ENCODE measurements at regions not wholly inside any gene's neighbourhood (a gene's known extent, or its start where the extent isn't known, plus 50 kb on each side); places are given as distances from the start of the nearest gene placed in this dataset.

GRCh38 chr1:193794239-193794638 lies 607.8 kb upstream of the B3GALT2 start:
- Histone ChIP-seq H3K27me3 (ENCODE audit: control insufficient read depth in 2 of 2, insufficient read depth in 2 of 2, low read length in 2 of 2) (no peaks in the 10 kb centered on the region), H3K4me1 (ENCODE audit: control insufficient read depth, extremely low read depth, insufficient read depth, low read length) (no peaks in the 10 kb centered on the region), H3K9ac (replicated peaks; ENCODE audit: extremely low read depth, insufficient read depth, low read length) (no peak overlapping the region), H3K79me2 (ENCODE audit: control insufficient read depth, insufficient read depth, low read length) (no peaks in the 10 kb centered on the region), H4K20me1 (replicated peaks; ENCODE audit: control insufficient read depth, extremely low read depth, insufficient read depth, low read length) (no peaks in the 10 kb centered on the region), H3K27ac (ENCODE audit: insufficient read depth, low read depth, low read length) (no peak overlapping the region), H3K4me3 (replicated peaks in 1 of 3; ENCODE audit: insufficient read depth in 1 of 3, low read depth in 1 of 3, low read length in 3 of 3) (no peak overlapping the region), H3K9me3 (replicated peaks; ENCODE audit: control insufficient read depth, insufficient read depth, low read length) (no peaks in the 10 kb centered on the region), H3K4me2 (ENCODE audit: insufficient read depth, low read length) (no peak overlapping the region), H3K9me1 (replicated peaks; ENCODE audit: control insufficient read depth, extremely low read depth, insufficient read depth, low read length) (no peaks in the 10 kb centered on the region), H3K36me3 (ENCODE audit: control insufficient read depth in 2 of 2, extremely low read depth in 1 of 2, insufficient read depth in 2 of 2, low read length in 2 of 2) (no peaks in the 10 kb centered on the region), H2AFZ (ENCODE audit: low read depth, low read length) (no peak overlapping the region)
- CTCF ChIA-PET, result no interaction called here
- POLR2A ChIA-PET, result no interaction called here
- DNase-seq (ENCODE audit: low read depth, low spot score) (no peak), FAIRE-seq (no peak)
- TF ChIP-seq GATA2 (IDR thresholded peaks at IDR 0.05; ENCODE audit: insufficient read depth, insufficient read length, low read depth, low read length), result no peak
- TF ChIP-seq, protein P1, sequence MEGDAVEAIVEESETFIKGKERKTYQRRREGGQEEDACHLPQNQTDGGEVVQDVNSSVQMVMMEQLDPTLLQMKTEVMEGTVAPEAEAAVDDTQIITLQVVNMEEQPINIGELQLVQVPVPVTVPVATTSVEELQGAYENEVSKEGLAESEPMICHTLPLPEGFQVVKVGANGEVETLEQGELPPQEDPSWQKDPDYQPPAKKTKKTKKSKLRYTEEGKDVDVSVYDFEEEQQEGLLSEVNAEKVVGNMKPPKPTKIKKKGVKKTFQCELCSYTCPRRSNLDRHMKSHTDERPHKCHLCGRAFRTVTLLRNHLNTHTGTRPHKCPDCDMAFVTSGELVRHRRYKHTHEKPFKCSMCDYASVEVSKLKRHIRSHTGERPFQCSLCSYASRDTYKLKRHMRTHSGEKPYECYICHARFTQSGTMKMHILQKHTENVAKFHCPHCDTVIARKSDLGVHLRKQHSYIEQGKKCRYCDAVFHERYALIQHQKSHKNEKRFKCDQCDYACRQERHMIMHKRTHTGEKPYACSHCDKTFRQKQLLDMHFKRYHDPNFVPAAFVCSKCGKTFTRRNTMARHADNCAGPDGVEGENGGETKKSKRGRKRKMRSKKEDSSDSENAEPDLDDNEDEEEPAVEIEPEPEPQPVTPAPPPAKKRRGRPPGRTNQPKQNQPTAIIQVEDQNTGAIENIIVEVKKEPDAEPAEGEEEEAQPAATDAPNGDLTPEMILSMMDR (IDR thresholded peaks at IDR 0.05; ENCODE audit: extremely low read depth in 1 of 2, insufficient read depth in 1 of 2, low read depth in 1 of 2, low read length in 2 of 2), result no peak
- TF ChIP-seq, protein P2, sequence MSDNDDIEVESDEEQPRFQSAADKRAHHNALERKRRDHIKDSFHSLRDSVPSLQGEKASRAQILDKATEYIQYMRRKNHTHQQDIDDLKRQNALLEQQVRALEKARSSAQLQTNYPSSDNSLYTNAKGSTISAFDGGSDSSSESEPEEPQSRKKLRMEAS (IDR thresholded peaks at IDR 0.05; ENCODE audit: insufficient read depth, insufficient read length), result no peak
- TF ChIP-seq FOS (IDR thresholded peaks at IDR 0.05; ENCODE audit: borderline replicate concordance, insufficient read depth, low read length), result no peak
- no TSS peak for BruUV-seq (replicated peaks)
- intact Hi-C loops (cut with micrococcal nuclease), result no loop called here
- dilution Hi-C loops (cut with MboI; ENCODE audit: extremely low pct_ligation_motif_present, low sequenced_read_pairs), result no loop called here

DNA sequence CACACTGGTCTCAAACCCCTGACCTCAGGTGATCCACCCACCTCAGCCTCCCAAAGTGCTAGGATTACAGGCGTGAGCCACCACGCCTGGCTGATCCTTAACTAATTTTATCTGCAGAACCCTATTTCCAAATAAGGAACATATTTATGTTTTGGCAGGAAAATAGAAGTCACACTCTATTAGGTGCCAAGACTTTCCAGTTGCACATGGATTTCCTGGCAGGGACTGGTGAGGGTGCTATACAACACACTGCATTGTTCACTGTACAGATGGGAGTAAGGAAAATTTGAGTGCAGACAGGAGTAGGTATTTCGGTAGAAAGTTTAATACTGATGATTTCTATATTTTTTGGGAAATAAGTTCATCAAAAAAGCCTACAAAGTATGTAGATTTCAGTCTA lies 605.3 kb upstream of the B3GALT2 start:
- no peak for DNase-seq (ENCODE audit: low read depth, low spot score)
- intact Hi-C loops (cut with micrococcal nuclease) (no loop called here), dilution Hi-C loops (cut with MboI; ENCODE audit: extremely low pct_ligation_motif_present, low sequenced_read_pairs) (no loop called here)
- ChIA-PET POLR2A (no interaction called here), CTCF (no interaction called here)
- Histone ChIP-seq H3K9me1 (replicated peaks; ENCODE audit: control insufficient read depth, extremely low read depth, insufficient read depth, low read length) (no peaks in the 10 kb centered on the region), H3K4me1 (ENCODE audit: control insufficient read depth, extremely low read depth, insufficient read depth, low read length) (no peaks in the 10 kb centered on the region), H3K4me3 (replicated peaks in 1 of 3; ENCODE audit: insufficient read depth in 1 of 3, low read depth in 1 of 3, low read length in 3 of 3) (no peak overlapping the region), H3K9me3 (replicated peaks; ENCODE audit: control insufficient read depth, insufficient read depth, low read length) (no peaks in the 10 kb centered on the region), H3K79me2 (ENCODE audit: control insufficient read depth, insufficient read depth, low read length) (no peaks in the 10 kb centered on the region), H3K9ac (replicated peaks; ENCODE audit: extremely low read depth, insufficient read depth, low read length) (no peak overlapping the region), H4K20me1 (replicated peaks; ENCODE audit: control insufficient read depth, extremely low read depth, insufficient read depth, low read length) (no peaks in the 10 kb centered on the region), H3K27me3 (ENCODE audit: control insufficient read depth in 2 of 2, insufficient read depth in 2 of 2, low read length in 2 of 2) (no peaks in the 10 kb centered on the region), H3K36me3 (ENCODE audit: control insufficient read depth in 2 of 2, extremely low read depth in 1 of 2, insufficient read depth in 2 of 2, low read length in 2 of 2) (no peaks in the 10 kb centered on the region), H3K27ac (ENCODE audit: insufficient read depth, low read depth, low read length) (no peak overlapping the region), H3K4me2 (ENCODE audit: insufficient read depth, low read length) (no peak overlapping the region), H2AFZ (ENCODE audit: low read depth, low read length) (no peak overlapping the region)
- TF ChIP-seq, protein P2 (IDR thresholded peaks at IDR 0.05; ENCODE audit: insufficient read depth, insufficient read length), result no peak
- TF ChIP-seq FOS (IDR thresholded peaks at IDR 0.05; ENCODE audit: borderline replicate concordance, insufficient read depth, low read length) (no peak), MYC (IDR thresholded peaks at IDR 0.05; ENCODE audit: low read depth, low read length) (no peak), POLR2AphosphoS5 (IDR thresholded peaks at IDR 0.05; ENCODE audit: insufficient read depth, low read depth, low read length) (no peak), EZH2 (IDR thresholded peaks at IDR 0.05; ENCODE audit: borderline replicate concordance, low read depth, low read length, severe bottlenecking) (no peak), GATA2 (IDR thresholded peaks at IDR 0.05; ENCODE audit: insufficient read depth, insufficient read length, low read depth, low read length) (no peak), POLR2A (IDR thresholded peaks at IDR 0.05; ENCODE audit: low read depth, low read length) (no peak), JUN (IDR thresholded peaks at IDR 0.05; ENCODE audit: borderline replicate concordance, insufficient read depth, insufficient read length, low read depth) (no peak)
- TF ChIP-seq, protein P1 (IDR thresholded peaks at IDR 0.05; ENCODE audit: extremely low read depth in 1 of 2, insufficient read depth in 1 of 2, low read depth in 1 of 2, low read length in 2 of 2), result no peak
- FAIRE-seq, result no peak
- no TSS peak for BruUV-seq (replicated peaks)
